ENCODE measurements at regions not wholly inside any gene's neighbourhood (a gene's known extent, or its start where the extent isn't known, plus 50 kb on each side); places are given as distances from the start of the nearest gene placed in this dataset.
A peak's percentile ranks its signal among the peaks of the same experiment; 100 is the strongest.

GRCh38 chr1:110770832-110771231 is 96.1 kb upstream of the KCNA3 start:
- TF ChIP-seq CTCF (IDR thresholded peaks at IDR 0.05; ENCODE audit: low read depth, low read length) = no peak
- in situ Hi-C loops (cut with HindIII; ENCODE audit: low sequenced_read_pairs) = no loop called here
- DNase-seq (ENCODE audit: low read depth, low spot score) = no peak
- H3K4me3 ChIP-seq (ENCODE audit: low read depth, low read length) = no peak overlapping the region

- in situ Hi-C loops (cut with HindIII; ENCODE audit: low sequenced_read_pairs) = no loop called here
- no peak overlapping the region for H3K4me3 ChIP-seq (ENCODE audit: low read depth, low read length)
- DNase-seq (ENCODE audit: low read depth, low spot score) = no peak
- no peak for TF ChIP-seq CTCF (IDR thresholded peaks at IDR 0.05; ENCODE audit: low read depth, low read length)
Observed at GRCh38 chr1:110768605-110769004, 93.9 kb upstream of the KCNA3 start.

GRCh38 chr1:110766336-110766647 is 91.6 kb upstream of the KCNA3 start:
- H3K4me3 ChIP-seq (ENCODE audit: low read depth, low read length) = no peak overlapping the region
- no peak for DNase-seq (ENCODE audit: low read depth, low spot score)
- in situ Hi-C loops (cut with HindIII; ENCODE audit: low sequenced_read_pairs) = no loop called here
- no peak for TF ChIP-seq CTCF (IDR thresholded peaks at IDR 0.05; ENCODE audit: low read depth, low read length)

GRCh38 chr1:110765640-110766335 is 91.0 kb upstream of the KCNA3 start:
- peak; percentile 14 for DNase-seq (ENCODE audit: low read depth, low spot score)
- peak; percentile 80 for TF ChIP-seq CTCF (IDR thresholded peaks at IDR 0.05; ENCODE audit: low read depth, low read length)
- in situ Hi-C loops (cut with HindIII; ENCODE audit: low sequenced_read_pairs) = no loop called here

GRCh38 chr1:110763149-110763548 is 88.4 kb upstream of the KCNA3 start:
- no peak for DNase-seq (ENCODE audit: low read depth, low spot score)
- no peak overlapping the region for H3K4me3 ChIP-seq (ENCODE audit: low read depth, low read length)
- TF ChIP-seq CTCF (IDR thresholded peaks at IDR 0.05; ENCODE audit: low read depth, low read length) = no peak
- in situ Hi-C loops (cut with HindIII; ENCODE audit: low sequenced_read_pairs) = no loop called here

More at GRCh38 chr1:110765640-110766335, 91.0 kb upstream of the KCNA3 start:
- no peak overlapping the region for H3K4me3 ChIP-seq (ENCODE audit: low read depth, low read length)

- DNase-seq (ENCODE audit: low read depth, low spot score) = no peak
- no peak for TF ChIP-seq CTCF (IDR thresholded peaks at IDR 0.05; ENCODE audit: low read depth, low read length)
- in situ Hi-C loops (cut with HindIII; ENCODE audit: low sequenced_read_pairs) = no loop called here
- no peak overlapping the region for H3K4me3 ChIP-seq (ENCODE audit: low read depth, low read length)
Observed at GRCh38 chr1:110760321-110760720, 85.6 kb upstream of the KCNA3 start.

All from astrocyte of the spinal cord (primary cell).